H9 (cell line): ENCODE measurements at regions not wholly inside any gene's neighbourhood (a gene's known extent, or its start where the extent isn't known, plus 50 kb on each side); places are given as distances from the start of the nearest gene placed in this dataset.

ENCODE experiments used
- DNase-seq: peaks from one replicate; pipeline ENCODE4 v3.0.0-alpha.2; 2017
- H2AFZ ChIP-seq: one replicate; pipeline ENCODE4 v1.6.1; 2013; ENCODE audit warnings: mild to moderate bottlenecking, low read length, control low read depth, moderate library complexity
- H2AK5ac ChIP-seq: 2 replicates; pipeline ENCODE4 v1.6.1; 2013; ENCODE audit warnings: low read length, control low read depth, mixed read lengths; ENCODE audit not compliant: insufficient read length
- H2BK120ac ChIP-seq: one replicate; pipeline ENCODE4 v1.6.1; 2013; ENCODE audit warnings: low read depth, mild to moderate bottlenecking, low read length, control low read depth, inconsistent platforms; ENCODE audit not compliant: poor library complexity, severe bottlenecking
- H2BK12ac ChIP-seq: 2 replicates; pipeline ENCODE4 v1.6.1; 2013; ENCODE audit warnings: low read length, control low read depth, mixed read lengths, low read depth; ENCODE audit not compliant: insufficient read length
- H2BK15ac ChIP-seq: 2 replicates; pipeline ENCODE4 v1.6.1; 2013; ENCODE audit warnings: low read depth, low read length, control low read depth
- H2BK20ac ChIP-seq: one replicate; pipeline ENCODE4 v1.6.1; 2013; ENCODE audit warnings: low read depth, mild to moderate bottlenecking, low read length, control low read depth, inconsistent platforms; ENCODE audit not compliant: poor library complexity, severe bottlenecking
- H2BK5ac ChIP-seq: 2 replicates; pipeline ENCODE4 v1.6.1; 2013; ENCODE audit warnings: low read length, control low read depth, mixed read lengths; ENCODE audit not compliant: insufficient read length
- H3K14ac ChIP-seq: 2 replicates; pipeline ENCODE4 v1.6.1; 2013; ENCODE audit warnings: low read length, control low read depth; ENCODE audit not compliant: insufficient read depth
- H3K18ac ChIP-seq: 2 replicates; pipeline ENCODE4 v1.6.1; 2013; ENCODE audit warnings: low read depth, mild to moderate bottlenecking, mixed read lengths, low read length, control low read depth; ENCODE audit not compliant: insufficient read length
- H3K23ac ChIP-seq: 2 replicates; pipeline ENCODE4 v1.6.1; 2013; ENCODE audit warnings: low read length, control low read depth, mixed read lengths, low read depth; ENCODE audit not compliant: insufficient read length
- H3K23me2 ChIP-seq: 2 replicates; pipeline ENCODE4 v1.6.1; 2013; ENCODE audit warnings: low read depth, mild to moderate bottlenecking, mixed read lengths, low read length, control low read depth; ENCODE audit not compliant: insufficient read length, poor library complexity, severe bottlenecking
- H3K27ac ChIP-seq: 2 replicates; pipeline ENCODE4 v1.5.1; 2013; ENCODE audit warnings: low read length, control low read depth, mixed read lengths, low read depth; ENCODE audit not compliant: insufficient read length
- H3K27me3 ChIP-seq: 2 replicates; pipeline ENCODE4 v1.6.1; 2013; ENCODE audit warnings: low read length, control low read depth, inconsistent platforms; ENCODE audit not compliant: insufficient read depth
- H3K4ac ChIP-seq: 2 replicates; pipeline ENCODE4 v1.6.1; 2013; ENCODE audit warnings: low read depth, mild to moderate bottlenecking, control low read depth, inconsistent platforms, low read length, moderate library complexity
- H3K4me1 ChIP-seq: 2 replicates; pipeline ENCODE4 v1.6.1; 2013; ENCODE audit warnings: low read length, control low read depth, inconsistent platforms; ENCODE audit not compliant: insufficient read depth
- H3K4me2 ChIP-seq: 2 replicates; pipeline ENCODE4 v1.6.1; 2013; ENCODE audit warnings: low read length, control low read depth, mixed read lengths; ENCODE audit not compliant: insufficient read length, insufficient read depth
- H3K56ac ChIP-seq: 2 replicates; pipeline ENCODE4 v1.6.1; 2013; ENCODE audit warnings: low read depth, mild to moderate bottlenecking, mixed read lengths, low read length, control low read depth; ENCODE audit not compliant: insufficient read length
- H3K79me1 ChIP-seq: 2 replicates; pipeline ENCODE4 v1.6.1; 2013; ENCODE audit warnings: low read depth, mild to moderate bottlenecking, moderate library complexity, low read length, control low read depth, inconsistent platforms; ENCODE audit not compliant: insufficient read depth, poor library complexity, severe bottlenecking
- H3K79me2 ChIP-seq: 2 replicates; pipeline ENCODE4 v1.6.1; 2013; ENCODE audit warnings: low read length, control low read depth, inconsistent platforms; ENCODE audit not compliant: insufficient read depth
- H3K9ac ChIP-seq: 2 replicates; pipeline ENCODE4 v1.6.1; 2013; ENCODE audit warnings: low read length, control low read depth, mixed read lengths; ENCODE audit not compliant: insufficient read length; ENCODE audit errors: extremely low read depth
- H3K9me3 ChIP-seq: one replicate; pipeline ENCODE4 v1.6.1; 2013; ENCODE audit warnings: low read depth, low read length, inconsistent platforms; ENCODE audit not compliant: control insufficient read depth
- H3T11ph ChIP-seq: one replicate; pipeline ENCODE4 v1.6.1; 2013; ENCODE audit warnings: mild to moderate bottlenecking, low read length, control low read depth, inconsistent platforms
- H4K20me1 ChIP-seq: one replicate; pipeline ENCODE4 v1.6.1; 2013; ENCODE audit not compliant: control insufficient read depth, insufficient read length, insufficient read depth
- H4K5ac ChIP-seq: 2 replicates; pipeline ENCODE4 v1.6.1; 2013; ENCODE audit warnings: low read depth, mild to moderate bottlenecking, mixed read lengths, low read length, control low read depth; ENCODE audit not compliant: insufficient read length
- H4K8ac ChIP-seq: replicated peaks from 2 replicates; pipeline ENCODE4 v1.6.1; 2013; ENCODE audit warnings: low read length, control low read depth, mixed read lengths, low read depth; ENCODE audit not compliant: insufficient read length
- H4K91ac ChIP-seq: 2 replicates; pipeline ENCODE4 v1.6.1; 2013; ENCODE audit warnings: low read depth, mild to moderate bottlenecking, moderate library complexity, mixed read lengths, low read length, control low read depth; ENCODE audit not compliant: insufficient read length
- H3K27ac Mint-ChIP-seq, 3 experiments: 2 replicates in 2 of 3; 3 replicates in 1 of 3; pipeline ENCODE4 v1.8.0; 2020 to 2021; ENCODE audit warnings: mixed read lengths in 3 of 3, mild to moderate bottlenecking in 1 of 3, moderate library complexity in 1 of 3
- H3K27me3 Mint-ChIP-seq: 2 replicates; pipeline ENCODE4 v1.8.0; 2021; ENCODE audit warnings: low read depth, mild to moderate bottlenecking, moderate library complexity, mixed read lengths
- H3K36me3 Mint-ChIP-seq, 3 experiments: 2 replicates in 2 of 3; 3 replicates in 1 of 3; pipeline ENCODE4 v1.8.0; 2020 to 2021; ENCODE audit warnings: low read depth in 3 of 3, mixed read lengths in 3 of 3; ENCODE audit not compliant: insufficient read depth in 1 of 3
- H3K4me1 Mint-ChIP-seq, 2 experiments: 2 replicates each; pipeline ENCODE4 v1.8.0; 2020; ENCODE audit warnings: mixed read lengths in 2 of 2
- H3K4me3 Mint-ChIP-seq, 2 experiments: 2 replicates in 1 of 2; 3 replicates in 1 of 2; pipeline ENCODE4 v1.8.0; 2020 to 2021; ENCODE audit warnings: mild to moderate bottlenecking in 2 of 2, mixed read lengths in 2 of 2, moderate library complexity in 1 of 2
- H3K9me3 Mint-ChIP-seq, 2 experiments: 2 replicates in 1 of 2; 3 replicates in 1 of 2; pipeline ENCODE4 v1.8.0; 2020; ENCODE audit warnings: mild to moderate bottlenecking in 2 of 2, mixed read lengths in 2 of 2, moderate library complexity in 1 of 2
- WGBS: extraction: QIAGEN DNeasy Blood & Tissue Kit; methylation state at CpG from one replicate; pipeline ENCODE4 v1.1.7; 2013; ENCODE audit warnings: missing lambda C conversion rate, low lambda C conversion rate, mixed read lengths; ENCODE audit not compliant: insufficient read length; ENCODE audit errors: extremely low coverage; 5-methylcytosine and 5-hydroxymethylcytosine counted together
- TF ChIP-seq, protein P1 (sequence below): fragments of 200-600 bp; sonication (generic); conservative IDR thresholded peaks from 3 replicates; pipeline ENCODE4 v1.8.0; 2021; ENCODE audit warnings: antibody characterized with exemption, mild to moderate bottlenecking

GRCh38 chr4:177717407-177717806 is 275.2 kb upstream of the AGA start:
- Histone ChIP-seq H2AK5ac (no peak overlapping the region), H3K79me2 (no peaks in the 10 kb centered on the region), H2BK12ac (no peak overlapping the region), H3K23ac (no peak overlapping the region), H3K56ac (no peak overlapping the region), H3T11ph (no peak overlapping the region), H3K18ac (no peak overlapping the region), H2AFZ (no peak overlapping the region), H3K9ac (no peak overlapping the region), H2BK120ac (no peak overlapping the region), H2BK5ac (no peak overlapping the region), H3K27ac (no peak overlapping the region), H4K5ac (no peak overlapping the region), H3K9me3 (no peaks in the 10 kb centered on the region), H2BK20ac (no peak overlapping the region), H3K14ac (no peak overlapping the region), H4K20me1 (no peaks in the 10 kb centered on the region), H3K23me2 (no peaks in the 10 kb centered on the region), H3K4ac (no peak overlapping the region), H4K91ac (no peak overlapping the region), H3K27me3 (no peaks in the 10 kb centered on the region), H3K4me2 (no peak overlapping the region), H3K79me1 (no peaks in the 10 kb centered on the region), H3K4me1 (no peaks in the 10 kb centered on the region), H2BK15ac (no peak overlapping the region), H4K8ac (no peak overlapping the region)
- WGBS: no CpG with 5 or more reads among the region's 1 CpG
- Mint-ChIP-seq H3K27me3 (no peaks in the 10 kb centered on the region; the same call in 1 of the 2 replicates), H3K27ac (no peak overlapping the region), H3K9me3 (no peaks in the 10 kb centered on the region), H3K4me3 (no peak overlapping the region), H3K4me1 (no peaks in the 10 kb centered on the region), H3K36me3 (no peaks in the 10 kb centered on the region)
- DNase-seq: no peak
- TF ChIP-seq, protein P1, sequence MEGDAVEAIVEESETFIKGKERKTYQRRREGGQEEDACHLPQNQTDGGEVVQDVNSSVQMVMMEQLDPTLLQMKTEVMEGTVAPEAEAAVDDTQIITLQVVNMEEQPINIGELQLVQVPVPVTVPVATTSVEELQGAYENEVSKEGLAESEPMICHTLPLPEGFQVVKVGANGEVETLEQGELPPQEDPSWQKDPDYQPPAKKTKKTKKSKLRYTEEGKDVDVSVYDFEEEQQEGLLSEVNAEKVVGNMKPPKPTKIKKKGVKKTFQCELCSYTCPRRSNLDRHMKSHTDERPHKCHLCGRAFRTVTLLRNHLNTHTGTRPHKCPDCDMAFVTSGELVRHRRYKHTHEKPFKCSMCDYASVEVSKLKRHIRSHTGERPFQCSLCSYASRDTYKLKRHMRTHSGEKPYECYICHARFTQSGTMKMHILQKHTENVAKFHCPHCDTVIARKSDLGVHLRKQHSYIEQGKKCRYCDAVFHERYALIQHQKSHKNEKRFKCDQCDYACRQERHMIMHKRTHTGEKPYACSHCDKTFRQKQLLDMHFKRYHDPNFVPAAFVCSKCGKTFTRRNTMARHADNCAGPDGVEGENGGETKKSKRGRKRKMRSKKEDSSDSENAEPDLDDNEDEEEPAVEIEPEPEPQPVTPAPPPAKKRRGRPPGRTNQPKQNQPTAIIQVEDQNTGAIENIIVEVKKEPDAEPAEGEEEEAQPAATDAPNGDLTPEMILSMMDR: no peak
